GM21528 (cell line): ENCODE measurements at regions not wholly inside any gene's neighbourhood (a gene's known extent, or its start where the extent isn't known, plus 50 kb on each side); places are given as distances from the start of the nearest gene placed in this dataset.

ENCODE experiments used
- ATAC-seq: cut with Tn5 transposase; IDR thresholded peaks from one replicate; pipeline ENCODE4 v1.9.1; 2021; ENCODE audit warnings: mild to moderate bottlenecking, moderate library complexity; ENCODE audit not compliant: unreplicated experiment, low FRiP score

GRCh38 chr6:142551274-142551811, 249.5 kb downstream of the ADGRG6 start:
- no peak for ATAC-seq

- ATAC-seq = no peak
Measured at GRCh38 chr6:142558786-142559185, 257.0 kb downstream of the ADGRG6 start.

- ATAC-seq = no peak
Measured at GRCh38 chr6:142561511-142562265, 259.9 kb downstream of the ADGRG6 start.

GRCh38 chr6:142562865-142563264, 261.1 kb downstream of the ADGRG6 start:
- ATAC-seq = no peak

- no peak for ATAC-seq
Measured at GRCh38 chr6:142566628-142567396, 265.0 kb downstream of the ADGRG6 start.

GRCh38 chr6:142567461-142567860, 265.7 kb downstream of the ADGRG6 start:
- ATAC-seq = no peak

GRCh38 chr6:142568857-142569597, 267.2 kb downstream of the ADGRG6 start:
- no peak for ATAC-seq

GRCh38 chr6:142569676-142570075, 267.9 kb downstream of the ADGRG6 start:
- no peak for ATAC-seq

GRCh38 chr6:142570221-142570671, 268.4 kb downstream of the ADGRG6 start:
- no peak for ATAC-seq

GRCh38 chr6:142592876-142593275, 291.1 kb downstream of the ADGRG6 start:
- no peak for ATAC-seq

GRCh38 chr6:142597836-142598235, 296.0 kb downstream of the ADGRG6 start:
- no peak for ATAC-seq

- no peak for ATAC-seq
Measured at GRCh38 chr6:142601427-142601826, 299.6 kb downstream of the ADGRG6 start.

- no peak for ATAC-seq
Measured at GRCh38 chr6:142602972-142603371, 301.2 kb downstream of the ADGRG6 start.

- ATAC-seq = no peak
Measured at GRCh38 chr6:142605922-142606485, 304.2 kb downstream of the ADGRG6 start.

- ATAC-seq = no peak
Measured at GRCh38 chr6:142612956-142613355, 311.1 kb downstream of the ADGRG6 start.

GRCh38 chr6:142613981-142614380, 312.2 kb downstream of the ADGRG6 start:
- no peak for ATAC-seq

GRCh38 chr6:142617158-142617557, 315.4 kb downstream of the ADGRG6 start:
- no peak for ATAC-seq

GRCh38 chr6:142621822-142622221, 320.0 kb downstream of the ADGRG6 start:
- ATAC-seq = no peak

GRCh38 chr6:142624978-142625715, 319.8 kb downstream of the HIVEP2 start:
- no peak for ATAC-seq

GRCh38 chr6:142627474-142627873, 317.5 kb downstream of the HIVEP2 start:
- no peak for ATAC-seq
